ENCODE measurements at regions not wholly inside any gene's neighbourhood (a gene's known extent, or its start where the extent isn't known, plus 50 kb on each side); places are given as distances from the start of the nearest gene placed in this dataset.

DNA sequence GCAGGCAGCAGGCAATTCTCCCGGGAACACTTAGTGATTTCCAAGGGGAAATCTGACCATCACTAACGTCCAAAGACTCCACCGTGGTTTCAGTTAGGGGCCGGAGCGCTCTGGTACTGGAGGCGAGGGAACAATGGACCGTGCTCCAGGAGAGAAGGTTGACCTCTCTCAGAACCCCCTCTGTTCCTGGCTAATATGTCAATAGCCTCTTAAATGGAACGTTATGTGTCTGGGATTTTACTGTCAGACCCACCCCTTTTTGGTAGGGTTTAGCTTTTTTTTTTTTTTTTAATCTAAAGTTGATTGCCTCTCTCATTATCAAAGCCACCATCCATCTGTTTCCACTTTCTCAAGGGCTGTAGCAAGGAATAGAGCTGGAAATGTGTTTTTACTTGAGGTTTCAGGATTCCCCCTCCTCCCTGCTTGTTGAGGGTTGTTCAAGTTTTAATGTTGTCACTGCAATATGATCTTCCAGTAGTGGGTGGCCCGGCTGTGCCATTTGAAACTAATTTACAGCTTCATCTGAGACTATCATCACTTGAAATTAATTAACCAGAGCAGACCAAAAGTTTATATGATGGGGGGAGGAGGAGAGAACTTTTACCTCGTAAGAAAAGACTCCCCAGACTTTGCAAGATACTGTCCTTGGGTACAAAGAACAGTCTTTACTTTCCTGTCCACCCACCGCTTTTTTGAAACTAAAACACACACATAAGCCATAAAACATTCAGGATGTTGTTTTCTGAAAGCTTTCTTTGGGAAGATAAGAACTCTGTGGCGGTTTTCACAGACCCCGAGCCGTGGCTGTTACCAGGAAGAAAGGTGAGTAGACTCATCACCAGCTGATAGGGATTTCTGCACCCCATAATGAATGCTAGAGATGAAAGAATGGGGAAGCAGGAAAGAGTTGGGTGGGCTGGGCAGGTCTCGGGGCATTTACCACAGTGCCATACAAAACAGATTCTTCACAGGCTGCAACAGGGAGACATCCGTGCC is 187.8 kb downstream of the UACA start:
- Histone ChIP-seq H2AK5ac (ENCODE audit: low read depth, low read length) (no peak overlapping the region), H2BK5ac (ENCODE audit: low read depth, low read length, poor library complexity, severe bottlenecking) (no peak overlapping the region), H3K27ac (ENCODE audit: insufficient read depth, low read length) (no peak overlapping the region), H3K36me3 (ENCODE audit: control insufficient read depth, insufficient read depth, low read length) (no peaks in the 10 kb centered on the region), H2BK20ac (ENCODE audit: low read depth, low read length) (no peak overlapping the region), H3K4me3 (ENCODE audit: insufficient read depth, low read depth, low read length) (no peak overlapping the region), H4K91ac (ENCODE audit: insufficient read depth, low read depth, low read length) (no peak overlapping the region), H2AK9ac (replicated peaks; ENCODE audit: low read depth, low read length, poor library complexity) (no peak overlapping the region), H2BK15ac (ENCODE audit: low read depth, low read length) (no peak overlapping the region), H3K14ac (replicated peaks; ENCODE audit: low read depth, low read length) (no peak overlapping the region), H3K27me3 (ENCODE audit: control insufficient read depth, insufficient read depth, low read length) (peaks cover 33% of the 10 kb centered on the region), H3K9ac (ENCODE audit: low read depth, low read length) (no peak overlapping the region), H3K23ac (ENCODE audit: low read depth, low read length) (no peak overlapping the region), H4K8ac (ENCODE audit: low read depth in 2 of 2, low read length in 2 of 2) (no peak overlapping the region), H3K4ac (ENCODE audit: low read depth, low read length) (no peak overlapping the region), H3K4me2 (ENCODE audit: low read depth, low read length) (no peak overlapping the region), H3K4me1 (ENCODE audit: control insufficient read depth, insufficient read depth, low read length) (no peaks in the 10 kb centered on the region), H2AFZ (replicated peaks; ENCODE audit: low read length, poor library complexity) (no peak overlapping the region), H4K20me1 (ENCODE audit: insufficient read depth, low read length) (no peaks in the 10 kb centered on the region), H2BK120ac (ENCODE audit: low read depth, low read length) (no peak overlapping the region), H3K18ac (ENCODE audit: low read depth, low read length) (no peak overlapping the region), H3K9me3 (ENCODE audit: control insufficient read depth, insufficient read depth, low read length) (no peaks in the 10 kb centered on the region), H3K9me1 (ENCODE audit: insufficient read depth, low read length) (no peaks in the 10 kb centered on the region), H3K56ac (ENCODE audit: extremely low read depth, insufficient read depth, low read length) (no peak overlapping the region), H4K5ac (ENCODE audit: low read depth, low read length) (no peak overlapping the region), H3K79me1 (ENCODE audit: low read depth in 1 of 2, low read length in 2 of 2) (no peaks in the 10 kb centered on the region)
- TF ChIP-seq RCOR1 (IDR thresholded peaks at IDR 0.05; ENCODE audit: insufficient replicate concordance, low read length) (no peak), CHD1 (IDR thresholded peaks at IDR 0.05; ENCODE audit: low read depth, low read length) (no peak), MAZ (IDR thresholded peaks at IDR 0.05; ENCODE audit: borderline replicate concordance, low read depth, low read length) (no peak), RFX5 (IDR thresholded peaks at IDR 0.05; ENCODE audit: low read depth, low read length) (no peak), MXI1 (IDR thresholded peaks at IDR 0.05; ENCODE audit: borderline replicate concordance, low read depth, low read length) (no peak), FOS (IDR thresholded peaks at IDR 0.05; ENCODE audit: low read depth, low read length) (no peak)
- TF ChIP-seq, protein P1, sequence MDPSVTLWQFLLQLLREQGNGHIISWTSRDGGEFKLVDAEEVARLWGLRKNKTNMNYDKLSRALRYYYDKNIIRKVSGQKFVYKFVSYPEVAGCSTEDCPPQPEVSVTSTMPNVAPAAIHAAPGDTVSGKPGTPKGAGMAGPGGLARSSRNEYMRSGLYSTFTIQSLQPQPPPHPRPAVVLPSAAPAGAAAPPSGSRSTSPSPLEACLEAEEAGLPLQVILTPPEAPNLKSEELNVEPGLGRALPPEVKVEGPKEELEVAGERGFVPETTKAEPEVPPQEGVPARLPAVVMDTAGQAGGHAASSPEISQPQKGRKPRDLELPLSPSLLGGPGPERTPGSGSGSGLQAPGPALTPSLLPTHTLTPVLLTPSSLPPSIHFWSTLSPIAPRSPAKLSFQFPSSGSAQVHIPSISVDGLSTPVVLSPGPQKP (IDR thresholded peaks at IDR 0.05; ENCODE audit: borderline replicate concordance, low read depth, low read length): no peak
- TF ChIP-seq, protein P2, sequence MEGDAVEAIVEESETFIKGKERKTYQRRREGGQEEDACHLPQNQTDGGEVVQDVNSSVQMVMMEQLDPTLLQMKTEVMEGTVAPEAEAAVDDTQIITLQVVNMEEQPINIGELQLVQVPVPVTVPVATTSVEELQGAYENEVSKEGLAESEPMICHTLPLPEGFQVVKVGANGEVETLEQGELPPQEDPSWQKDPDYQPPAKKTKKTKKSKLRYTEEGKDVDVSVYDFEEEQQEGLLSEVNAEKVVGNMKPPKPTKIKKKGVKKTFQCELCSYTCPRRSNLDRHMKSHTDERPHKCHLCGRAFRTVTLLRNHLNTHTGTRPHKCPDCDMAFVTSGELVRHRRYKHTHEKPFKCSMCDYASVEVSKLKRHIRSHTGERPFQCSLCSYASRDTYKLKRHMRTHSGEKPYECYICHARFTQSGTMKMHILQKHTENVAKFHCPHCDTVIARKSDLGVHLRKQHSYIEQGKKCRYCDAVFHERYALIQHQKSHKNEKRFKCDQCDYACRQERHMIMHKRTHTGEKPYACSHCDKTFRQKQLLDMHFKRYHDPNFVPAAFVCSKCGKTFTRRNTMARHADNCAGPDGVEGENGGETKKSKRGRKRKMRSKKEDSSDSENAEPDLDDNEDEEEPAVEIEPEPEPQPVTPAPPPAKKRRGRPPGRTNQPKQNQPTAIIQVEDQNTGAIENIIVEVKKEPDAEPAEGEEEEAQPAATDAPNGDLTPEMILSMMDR (conservative IDR thresholded peaks at IDR 0.05; ENCODE audit: low read depth, low read length): no peak
- dilution Hi-C loops (cut with HindIII; ENCODE audit: low sequenced_read_pairs, unreplicated experiment) (no loop called here), in situ Hi-C loops (cut with MboI; ENCODE audit: low sequenced_read_pairs) (no loop called here), intact Hi-C loops (cut with micrococcal nuclease) (no loop called here)
- ChIA-PET CTCF (no interaction called here), POLR2A (ENCODE audit: unreplicated experiment) (no interaction called here)
- BruUV-seq (replicated peaks): no TSS peak
- no CpG with 5 or more reads among the region's 16 CpGs for WGBS, 2 experiments (ENCODE audit: extremely low coverage in 2 of 2, insufficient read length in 1 of 2)
- ATAC-seq (ENCODE audit: low read depth) (no peak), DNase-seq (no peak)
